Fibroblast of peridontal ligament (primary cell): ENCODE measurements at regions not wholly inside any gene's neighbourhood (a gene's known extent, or its start where the extent isn't known, plus 50 kb on each side); places are given as distances from the start of the nearest gene placed in this dataset.
"Not testable (repeated sequence)": the region's sequence is repeated elsewhere in the genome, so short reads cannot be mapped to it uniquely, and the experiment has no call there.

Experiments
- DNase-seq: peaks from one replicate; pipeline ENCODE4 v3.0.0-alpha.2; 2010; ENCODE audit errors: extremely low read depth

DNA sequence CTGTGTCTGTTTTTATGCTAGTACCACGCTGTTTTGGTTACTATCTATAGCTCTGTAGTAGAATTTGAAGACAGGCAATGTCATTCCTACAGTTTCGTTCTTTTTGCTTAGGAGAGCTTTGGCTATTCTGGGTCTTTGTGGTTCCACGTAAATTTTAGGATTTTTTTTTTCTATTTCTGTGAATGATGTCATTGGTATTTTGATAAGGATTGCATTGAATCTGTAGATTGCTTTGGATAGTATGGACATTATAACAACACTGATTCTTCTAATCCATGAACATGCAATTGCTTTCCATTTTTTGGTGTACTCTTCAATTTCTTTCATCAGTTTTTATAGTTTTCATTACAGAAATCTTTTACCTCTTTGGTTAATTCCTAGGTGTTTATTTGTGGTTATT, 345.2 kb downstream of the TMEM121 start:
- no peak for DNase-seq

DNA sequence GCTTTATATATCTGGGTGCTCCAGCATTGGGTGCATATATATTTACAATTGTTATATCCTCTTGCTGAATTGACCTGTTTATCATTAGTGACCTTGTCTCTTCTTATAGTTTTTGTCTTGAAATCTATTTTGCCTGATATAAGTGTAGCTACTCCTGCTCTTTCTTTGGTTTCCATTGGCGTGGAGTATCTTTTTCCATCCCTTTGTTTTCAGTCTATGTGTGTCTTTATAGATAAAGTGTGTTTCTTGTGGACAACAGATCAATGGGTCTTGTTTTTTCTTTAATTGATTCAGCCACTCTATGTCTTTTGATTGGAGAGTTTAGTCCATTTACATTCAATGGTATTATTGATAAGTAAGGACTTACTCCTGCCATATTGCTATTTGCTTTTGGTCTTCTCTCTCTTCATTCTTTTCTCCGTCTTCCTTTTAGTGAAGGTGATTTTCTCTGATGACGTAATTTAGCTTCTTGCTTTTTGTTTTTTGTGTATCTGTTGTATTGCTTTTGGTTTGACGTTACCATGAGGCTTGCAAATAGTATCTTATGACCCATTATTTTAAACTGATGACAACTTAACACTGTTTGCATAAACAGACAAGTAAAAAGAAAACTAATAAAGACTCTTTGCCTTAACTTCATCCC, 347.6 kb downstream of the TMEM121 start:
- no peak for DNase-seq

DNA sequence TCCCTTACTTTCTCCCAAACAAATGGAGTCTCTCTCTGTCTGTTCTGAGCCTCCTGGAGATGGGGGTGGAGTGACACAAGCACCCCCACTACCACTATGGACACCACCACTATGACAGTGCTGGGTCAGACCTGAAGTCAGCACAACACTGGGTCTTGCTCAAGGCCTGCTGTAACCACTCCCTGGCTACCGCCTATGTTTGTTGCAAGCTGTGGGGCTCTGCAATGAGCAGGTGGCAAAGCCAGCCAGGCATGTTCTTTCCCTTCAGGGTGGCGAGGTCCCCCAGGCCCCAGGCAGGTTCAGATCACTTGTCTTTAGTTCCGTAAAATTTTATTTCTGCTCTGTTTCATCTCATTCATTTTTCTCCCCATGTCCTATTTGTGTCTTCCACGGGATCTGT, 349.8 kb downstream of the TMEM121 start:
- no peak for DNase-seq

DNA sequence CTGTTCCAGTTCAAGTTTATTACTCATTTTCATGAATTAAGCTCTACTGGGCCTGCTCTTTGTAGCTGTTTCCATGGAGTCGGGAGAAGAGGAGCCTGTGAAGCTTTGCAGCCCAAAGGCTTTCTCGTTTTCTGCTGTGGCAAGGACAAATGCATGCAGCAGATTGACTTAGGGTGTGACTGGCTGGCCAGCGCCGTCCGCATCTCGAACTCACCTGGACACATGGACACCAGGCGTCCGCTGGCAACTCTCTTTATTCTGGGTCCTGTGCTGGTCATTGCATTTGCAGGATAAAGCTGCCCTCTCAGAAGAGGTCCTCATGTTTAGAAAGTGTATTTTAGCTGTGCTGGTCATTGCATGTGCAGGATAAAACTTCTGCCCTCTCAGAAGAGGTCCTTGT, 350.4 kb downstream of the TMEM121 start:
- DNase-seq = no peak

DNA sequence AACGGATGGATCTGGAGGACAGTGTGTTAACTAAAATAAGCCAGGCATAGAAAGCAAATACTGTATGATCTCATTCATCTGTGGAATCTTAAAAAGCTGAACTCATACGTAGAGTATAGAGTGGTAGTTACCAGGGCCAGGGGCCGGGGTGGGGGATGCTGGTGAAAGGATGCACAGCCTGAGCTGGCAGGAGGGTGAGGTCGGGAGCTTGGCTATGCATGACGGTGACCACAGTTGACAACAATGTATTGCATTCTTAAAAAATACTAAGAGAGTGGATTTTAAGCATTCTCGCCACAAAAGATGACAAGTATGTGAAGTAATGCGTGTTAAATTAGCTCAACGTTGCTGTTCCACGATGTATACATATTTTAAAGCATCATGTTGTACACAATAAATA, 351.3 kb downstream of the TMEM121 start:
- DNase-seq = no peak

DNA sequence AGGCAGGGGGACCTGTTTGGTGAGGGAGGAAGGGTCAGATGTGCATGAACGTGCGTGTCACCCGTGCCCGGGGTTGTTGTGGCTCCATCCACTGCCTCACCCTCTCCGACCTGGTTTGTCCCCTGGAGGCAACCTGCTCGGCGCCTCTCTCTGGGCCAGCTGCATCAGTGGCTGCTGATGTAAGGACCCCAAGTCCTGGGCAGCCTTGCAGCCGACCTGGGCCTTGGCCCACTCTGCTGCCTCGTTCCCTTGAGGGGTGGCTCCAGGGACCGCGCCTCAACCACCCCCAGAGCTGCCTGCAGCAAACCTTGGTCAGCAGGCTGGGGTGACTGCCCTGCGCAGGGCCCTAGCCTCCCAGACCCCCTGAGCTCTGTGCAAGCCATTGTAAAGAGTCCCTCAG, 351.7 kb downstream of the TMEM121 start:
- no peak for DNase-seq

DNA sequence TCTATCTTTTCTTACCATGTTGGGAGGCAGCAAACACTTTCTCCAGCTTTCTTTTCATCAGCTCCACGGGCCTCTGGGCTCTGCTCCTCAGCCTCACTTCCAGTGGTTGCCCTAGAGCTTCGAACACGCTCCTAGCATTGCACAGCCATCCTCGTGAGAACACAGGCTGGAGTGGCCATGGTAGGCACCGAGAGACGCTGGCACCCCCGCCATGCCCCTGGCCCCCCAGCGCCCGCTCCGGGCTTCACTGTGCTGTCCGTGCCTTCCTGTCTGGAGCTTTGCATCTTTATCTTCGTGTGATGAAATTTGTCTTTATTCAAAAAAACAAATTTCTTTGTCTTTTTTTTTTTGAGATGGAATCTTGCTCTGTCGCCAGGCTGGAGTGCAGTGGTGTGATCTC, 352.2 kb downstream of the TMEM121 start:
- no peak for DNase-seq

DNA sequence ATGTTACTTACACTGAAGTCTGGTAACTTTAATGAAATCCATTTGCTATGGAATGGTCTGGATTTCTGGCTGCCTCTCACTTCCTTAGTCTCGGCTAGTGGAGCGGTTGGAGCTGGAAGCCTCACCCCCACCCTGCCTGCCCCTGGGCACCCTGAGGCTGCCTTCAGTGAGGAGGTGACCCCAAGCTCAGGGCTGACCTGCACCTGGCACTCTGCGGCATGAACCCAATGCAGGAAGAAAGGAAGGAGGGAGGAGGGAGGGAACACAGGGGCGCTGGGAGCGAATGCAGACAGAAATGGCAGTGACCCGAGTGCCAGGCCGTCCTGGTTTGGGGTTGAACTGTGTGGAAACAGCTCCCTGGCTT, 353.1 kb downstream of the TMEM121 start:
- no peak for DNase-seq

DNA sequence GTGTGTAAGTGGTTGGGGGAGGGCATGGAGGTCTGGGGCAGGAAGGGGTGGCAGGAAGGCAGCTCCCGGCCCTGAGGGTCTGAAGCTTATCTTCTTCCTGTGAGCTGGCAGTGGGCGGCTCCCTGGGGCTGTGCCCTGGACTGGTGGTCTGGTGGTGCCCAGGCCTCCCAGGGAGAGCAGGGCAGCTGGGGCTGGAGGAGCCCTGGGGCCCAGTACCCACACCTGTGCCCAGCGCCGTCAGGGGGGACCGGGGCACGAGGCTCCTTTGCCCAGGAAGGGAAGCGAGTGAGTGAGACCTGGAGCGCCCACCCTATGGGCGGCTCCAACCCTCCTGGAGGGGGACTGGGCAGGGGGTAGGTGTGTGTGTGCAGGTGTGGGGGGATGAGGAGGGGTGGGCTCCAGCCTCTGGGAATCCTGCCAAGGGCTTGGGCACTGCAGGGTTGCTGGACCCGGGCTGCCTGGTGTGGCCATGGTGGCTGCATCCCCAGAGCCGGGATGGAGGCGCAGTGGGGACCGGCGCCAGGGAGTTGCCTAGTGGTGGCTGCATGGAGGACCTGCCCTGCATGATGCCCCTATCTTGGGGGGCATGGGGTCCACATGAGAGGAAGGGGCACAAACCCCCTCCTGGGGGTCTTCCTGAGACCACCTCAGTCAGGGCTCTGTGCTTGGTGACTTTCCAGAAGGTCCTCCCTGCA, 353.6 kb downstream of the TMEM121 start:
- no peak for DNase-seq

DNA sequence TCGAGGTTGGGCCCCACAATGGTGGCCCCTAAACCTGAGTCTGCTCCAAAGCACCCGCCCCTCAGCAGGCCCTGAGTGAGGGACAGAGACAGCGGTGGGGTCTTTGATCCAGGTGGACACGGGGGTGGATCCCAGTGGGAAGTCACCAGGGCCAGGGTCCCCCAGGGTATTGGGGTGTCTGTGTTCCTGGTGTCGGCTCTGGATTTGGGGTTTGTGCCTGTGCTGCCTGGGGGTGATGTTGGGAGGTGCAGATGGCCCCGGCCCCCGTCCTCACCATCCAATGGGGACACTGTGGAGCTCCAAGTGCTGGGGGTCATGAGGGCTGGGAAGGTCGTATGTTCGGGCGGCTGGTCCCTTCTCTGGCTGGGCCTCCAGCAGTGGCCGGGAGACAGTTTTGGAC, 354.2 kb downstream of the TMEM121 start:
- no peak for DNase-seq

DNA sequence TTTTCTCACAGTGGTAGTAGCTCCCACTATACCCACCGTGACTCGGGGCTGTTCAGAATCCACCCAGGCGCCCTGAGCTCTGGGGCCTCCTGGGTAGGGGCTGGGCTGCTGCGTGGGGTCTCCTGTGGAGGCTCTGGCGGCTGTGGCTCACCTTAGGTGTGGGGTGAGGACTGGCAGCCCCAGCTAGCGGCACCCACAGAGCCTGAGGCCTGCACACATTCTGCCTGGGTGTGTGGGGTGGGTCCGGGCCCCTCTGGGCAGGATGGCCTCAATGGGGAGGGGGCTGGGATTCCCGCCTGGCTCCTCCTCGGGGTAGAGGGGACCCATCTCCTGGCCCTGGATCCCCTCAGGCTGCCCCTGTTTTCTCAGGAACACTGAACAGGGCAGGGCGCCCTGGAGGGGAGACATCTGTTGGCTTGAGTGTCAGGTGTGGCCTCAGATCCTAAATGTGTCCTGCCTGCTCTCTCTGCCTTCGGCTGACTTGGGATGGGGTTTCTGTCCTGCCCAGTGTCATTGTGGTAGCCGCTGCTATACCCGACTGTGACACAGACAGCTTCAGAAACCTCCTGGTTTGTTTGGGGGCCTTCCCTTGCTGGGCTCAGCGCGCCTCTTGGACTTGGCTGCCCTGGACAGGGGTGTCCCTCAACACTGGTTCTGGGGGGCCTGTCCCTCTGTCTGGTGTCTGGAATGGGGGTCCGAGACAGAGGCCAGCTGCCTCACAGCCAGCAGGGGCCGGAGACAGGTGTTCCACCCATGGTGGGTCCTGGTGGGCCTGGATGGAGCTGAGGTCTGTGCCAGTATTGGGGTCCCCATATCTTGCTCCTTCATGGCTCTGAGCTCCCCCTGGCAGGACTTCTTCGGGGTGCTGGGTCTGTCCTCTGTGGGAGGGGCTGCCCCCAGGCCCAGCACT, 354.9 kb downstream of the TMEM121 start:
- no peak for DNase-seq

DNA sequence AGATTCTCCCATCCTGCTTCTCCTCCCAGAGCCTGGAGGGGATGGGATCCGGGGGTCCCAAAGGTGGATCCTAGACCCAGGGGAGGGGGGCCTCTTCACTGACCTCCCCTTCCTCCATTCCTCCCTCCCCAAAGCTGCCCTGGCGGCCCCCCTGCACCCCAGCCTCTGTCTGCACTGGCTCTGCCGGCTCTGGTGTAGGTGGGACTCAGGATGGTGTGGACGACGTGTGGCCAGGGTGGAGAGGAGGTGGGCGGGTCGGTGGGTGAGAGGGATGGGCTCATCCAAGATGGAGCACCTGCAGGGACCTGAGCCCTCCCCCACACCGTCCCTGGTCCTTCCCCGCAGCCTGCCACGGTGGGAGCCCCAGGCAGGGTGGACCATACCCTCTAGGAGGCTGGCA, 355.6 kb downstream of the TMEM121 start:
- DNase-seq = not testable (repeated sequence)

DNA sequence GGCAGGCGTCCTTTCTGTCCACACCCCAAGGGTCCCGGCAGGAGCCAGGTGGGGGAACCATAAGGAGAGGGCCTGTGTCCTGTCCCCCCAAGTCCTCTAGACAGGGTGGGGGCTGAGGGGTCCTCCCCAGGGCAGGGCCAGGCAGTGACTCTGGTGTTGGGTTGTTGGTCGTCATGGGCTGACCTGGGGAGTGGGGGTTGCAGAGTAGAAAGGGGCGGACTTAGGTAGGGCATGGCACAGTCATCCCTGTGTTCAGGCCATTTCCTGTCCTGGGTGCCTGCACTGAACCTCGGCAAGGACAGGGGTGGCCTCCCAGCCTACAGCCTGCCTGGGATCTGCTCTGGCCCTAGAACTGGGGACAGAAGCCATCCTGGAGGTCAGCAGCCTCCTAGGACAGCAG, 356.2 kb downstream of the TMEM121 start:
- DNase-seq = no peak

DNA sequence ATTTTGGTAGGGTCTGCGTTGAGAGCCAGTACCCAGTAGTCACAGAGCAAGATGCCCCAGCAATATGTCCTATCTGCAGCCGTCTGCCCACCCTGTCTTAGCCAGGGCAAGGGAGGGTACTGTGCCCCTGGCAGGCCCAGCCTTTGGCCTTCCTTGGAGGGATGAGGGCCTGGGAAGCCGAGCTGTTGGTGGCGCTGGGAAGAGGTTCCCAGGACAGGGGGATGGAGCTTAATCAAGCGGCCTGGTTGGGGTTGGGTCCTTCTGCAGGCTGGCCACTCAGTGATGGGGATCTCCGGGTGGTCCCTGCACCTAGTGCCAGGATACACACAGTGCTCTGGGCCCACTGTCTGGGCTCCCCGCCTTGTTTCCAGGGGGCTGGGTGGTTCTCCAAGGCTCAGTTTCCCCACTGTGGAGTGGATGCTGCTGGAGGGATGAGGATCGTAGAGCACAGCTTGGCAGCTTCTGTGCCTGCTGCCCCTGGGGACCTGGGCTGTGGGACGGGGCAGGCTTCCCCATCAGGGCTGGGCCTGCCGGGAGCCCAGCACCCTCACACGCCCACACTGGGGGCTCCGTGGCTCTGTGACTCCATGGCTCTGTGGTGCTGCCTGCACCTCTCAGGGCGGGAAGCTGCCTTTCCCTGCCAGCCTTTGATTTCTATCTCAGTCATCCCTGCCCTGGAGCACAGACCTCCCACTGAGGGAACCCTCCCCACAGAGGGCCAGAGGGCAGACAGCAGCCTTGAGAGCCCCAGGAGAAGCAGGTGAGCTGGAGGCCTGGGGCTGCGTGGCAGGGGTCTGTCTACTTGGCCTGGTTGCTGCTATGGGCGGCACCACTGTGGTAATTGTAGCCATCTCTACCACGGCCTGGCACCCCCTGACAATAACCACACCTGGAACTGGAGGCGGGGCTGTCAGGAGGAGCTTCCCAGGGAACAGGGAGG, 357.0 kb downstream of the TMEM121 start:
- DNase-seq = no peak

DNA sequence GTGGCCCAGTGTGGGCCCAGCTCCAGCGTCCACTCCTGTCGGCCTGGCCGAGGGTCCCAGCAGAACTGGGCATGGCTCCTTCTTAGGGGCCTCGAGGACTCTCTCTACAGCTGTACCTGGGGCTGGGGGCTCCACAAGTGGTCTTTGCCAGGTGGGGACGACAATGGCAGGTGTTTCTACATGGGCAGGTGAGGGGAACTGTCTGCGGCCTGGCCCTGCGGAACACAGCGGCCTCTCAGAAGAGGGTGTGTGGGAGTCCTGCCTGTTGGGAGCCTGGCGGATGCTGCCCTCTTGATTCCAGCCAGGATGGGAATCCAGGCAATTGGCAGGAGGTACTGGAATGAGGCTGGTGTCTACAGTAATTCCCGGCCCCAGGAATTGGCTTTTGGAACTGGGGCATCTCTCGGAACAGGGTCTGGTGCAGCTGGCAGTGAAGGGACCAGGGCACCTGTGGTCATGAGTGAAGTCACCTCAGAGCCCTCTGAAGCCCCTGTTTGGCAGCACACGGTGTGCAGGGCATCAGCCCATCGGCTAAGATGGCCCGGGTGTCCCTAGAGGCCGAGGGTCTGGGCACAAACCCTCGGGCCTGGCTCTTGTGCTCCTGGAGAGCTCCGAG, 357.9 kb downstream of the TMEM121 start:
- DNase-seq = not testable (repeated sequence)

DNA sequence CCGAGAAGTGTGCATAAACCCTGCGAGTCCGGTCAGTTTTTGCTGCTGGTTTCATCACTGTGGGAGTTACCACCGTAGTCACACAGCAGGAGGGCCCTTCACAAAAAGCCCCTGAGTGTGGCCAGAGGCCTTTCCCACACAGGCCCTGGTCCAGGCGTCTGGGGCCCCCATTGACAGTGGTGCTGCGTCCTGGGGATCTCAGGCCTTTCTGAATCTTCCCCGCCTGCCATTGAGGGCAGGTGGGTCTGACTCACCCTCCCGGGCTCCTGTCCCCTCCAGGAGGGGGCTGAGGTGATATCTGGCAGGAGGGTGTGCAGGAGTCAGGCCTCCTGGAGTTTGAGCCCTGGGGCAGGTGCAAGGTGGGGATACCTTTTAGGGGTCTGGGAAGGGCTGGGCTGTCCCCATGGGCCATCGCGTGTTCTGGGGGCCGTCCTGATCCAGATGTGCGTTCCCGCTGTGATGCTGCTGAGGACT, 358.5 kb downstream of the TMEM121 start:
- no peak for DNase-seq

DNA sequence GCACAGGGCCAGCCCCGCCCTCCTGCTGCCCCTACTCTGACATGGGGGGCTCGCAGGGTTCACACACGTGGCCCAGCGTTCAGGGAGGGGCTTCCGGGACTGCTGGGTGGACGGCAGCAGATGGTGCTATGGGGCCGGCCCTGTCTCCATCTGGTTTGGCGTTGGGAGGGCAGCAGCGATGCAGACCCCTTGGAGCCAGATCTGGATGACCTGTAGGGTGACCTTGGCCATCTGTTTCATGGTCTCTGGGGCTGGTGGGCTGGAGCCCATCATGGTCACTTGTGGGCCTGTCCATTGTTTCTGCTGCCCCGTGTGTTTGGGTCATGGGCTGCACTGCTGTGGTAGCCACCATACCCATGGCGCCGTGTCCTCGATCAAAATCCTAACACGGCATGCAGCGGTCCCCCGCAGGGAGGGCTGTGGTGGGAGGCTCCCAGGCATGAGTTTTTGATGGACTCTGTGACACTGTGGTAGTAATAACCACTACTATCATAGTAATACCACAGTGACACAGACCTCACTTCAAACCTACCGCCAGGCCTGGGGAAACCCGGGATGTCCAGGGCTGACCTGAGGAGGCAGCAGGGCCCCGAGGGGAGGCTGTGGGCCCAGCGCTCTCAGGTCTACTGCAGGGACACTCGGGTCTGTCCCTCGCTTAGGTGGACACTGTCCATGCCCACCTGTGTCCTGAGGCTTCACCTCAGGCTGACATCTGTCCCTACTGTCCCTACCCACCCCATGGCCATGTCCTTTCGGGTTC, 359.4 kb downstream of the TMEM121 start:
- DNase-seq = no peak

DNA sequence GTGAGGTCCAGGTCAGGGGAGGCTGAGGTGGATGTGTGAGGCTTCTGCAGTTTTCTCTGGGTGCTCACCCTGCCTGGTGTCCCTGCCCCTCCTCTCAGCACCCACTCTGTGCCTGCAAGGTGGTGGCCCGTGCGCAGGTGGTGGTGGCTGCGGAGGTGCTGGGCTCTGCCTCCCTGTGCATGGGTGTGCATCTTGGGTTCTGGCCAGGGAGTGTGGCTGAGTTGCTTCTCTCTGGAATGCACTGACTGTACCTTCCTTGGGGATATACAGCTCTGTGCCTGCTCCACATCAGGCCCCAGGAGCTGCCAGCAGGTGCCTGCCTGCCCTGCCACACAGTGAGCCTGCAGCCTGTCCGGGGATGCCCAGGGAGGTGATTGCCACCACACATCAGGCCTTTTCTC, 360.4 kb downstream of the TMEM121 start:
- not testable (repeated sequence) for DNase-seq

DNA sequence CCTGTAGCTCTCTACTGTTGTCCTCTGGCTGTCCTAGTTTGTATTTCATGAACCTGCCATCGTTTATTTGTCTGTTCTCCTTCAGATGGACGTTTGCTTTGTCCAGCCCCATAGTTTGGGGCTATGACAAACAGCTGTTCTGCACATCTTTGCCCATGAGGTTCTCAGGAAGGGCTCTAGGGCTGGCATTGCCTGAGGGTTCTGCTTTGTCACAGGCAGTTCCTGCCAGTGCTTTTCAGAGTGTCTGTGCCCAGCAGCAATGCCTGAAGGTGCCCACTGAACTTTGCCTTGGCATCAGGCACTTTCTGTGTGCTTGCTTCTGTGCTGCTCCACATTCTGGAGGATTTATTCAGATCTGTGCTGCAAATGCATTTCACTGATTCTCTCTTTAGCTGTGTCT, 361.3 kb downstream of the TMEM121 start:
- no peak for DNase-seq

DNA sequence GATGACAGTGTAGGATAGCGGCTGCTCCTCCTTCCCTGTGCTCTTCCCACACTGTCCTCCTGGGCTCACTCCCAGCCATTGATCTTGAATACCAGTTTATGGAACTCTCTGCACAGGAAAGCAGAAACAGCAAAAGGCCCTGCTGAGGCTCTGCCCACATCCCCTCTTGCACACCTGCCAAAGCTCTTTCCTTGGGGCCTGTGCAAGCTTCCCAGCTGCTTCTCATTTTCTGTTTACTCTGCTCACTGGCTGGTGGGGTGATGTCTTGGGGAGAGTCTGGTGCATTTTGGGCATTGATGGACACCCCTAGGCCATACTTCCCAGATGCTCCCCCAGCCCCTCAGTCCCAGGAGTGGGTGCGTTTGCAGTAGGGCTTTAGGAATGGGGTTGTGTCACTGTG, 361.8 kb downstream of the TMEM121 start:
- DNase-seq = no peak
